ENCODE measurements at regions not wholly inside any gene's neighbourhood (a gene's known extent, or its start where the extent isn't known, plus 50 kb on each side); places are given as distances from the start of the nearest gene placed in this dataset.

GRCh38 chr11:42253156-42253555, 793.7 kb upstream of the LRRC4C start:
- no peaks in the 10 kb centered on the region for H3K4me1 ChIP-seq

GRCh38 chr11:42255906-42256305, 796.5 kb upstream of the LRRC4C start:
- Histone ChIP-seq H3K27ac (no peak overlapping the region), H3K4me1 (no peaks in the 10 kb centered on the region), H3K27me3 (no peaks in the 10 kb centered on the region), H3K36me3 (no peaks in the 10 kb centered on the region), H3K9me3 (no peaks in the 10 kb centered on the region), H3K4me3 (no peak overlapping the region)
- no peak for TF ChIP-seq CTCF (IDR thresholded peaks at IDR 0.05)
- DNase-seq (ENCODE audit: low spot score), result no peak

More at GRCh38 chr11:42253156-42253555, 793.7 kb upstream of the LRRC4C start:
- no peak overlapping the region for H3K4me3 ChIP-seq
- no peak for TF ChIP-seq CTCF (IDR thresholded peaks at IDR 0.05)
- H3K27me3 ChIP-seq, result no peaks in the 10 kb centered on the region
- no peak overlapping the region for H3K27ac ChIP-seq
- DNase-seq (ENCODE audit: low spot score), result no peak
- no peaks in the 10 kb centered on the region for H3K9me3 ChIP-seq
- H3K36me3 ChIP-seq, result no peaks in the 10 kb centered on the region

GRCh38 chr11:42257534-42257933, 798.1 kb upstream of the LRRC4C start:
- Histone ChIP-seq H3K36me3 (no peaks in the 10 kb centered on the region), H3K4me1 (no peaks in the 10 kb centered on the region), H3K27me3 (no peaks in the 10 kb centered on the region), H3K4me3 (no peak overlapping the region), H3K9me3 (no peaks in the 10 kb centered on the region), H3K27ac (no peak overlapping the region)
- no peak for TF ChIP-seq CTCF (IDR thresholded peaks at IDR 0.05)
- no peak for DNase-seq (ENCODE audit: low spot score)

- Histone ChIP-seq H3K4me1 (no peaks in the 10 kb centered on the region), H3K9me3 (no peaks in the 10 kb centered on the region), H3K4me3 (no peak overlapping the region), H3K27ac (no peak overlapping the region), H3K36me3 (no peaks in the 10 kb centered on the region), H3K27me3 (no peaks in the 10 kb centered on the region)
- TF ChIP-seq CTCF (IDR thresholded peaks at IDR 0.05), result no peak
- DNase-seq (ENCODE audit: low spot score), result no peak
Measured at GRCh38 chr11:42265072-42265471, 805.6 kb upstream of the LRRC4C start.

- Histone ChIP-seq H3K4me1 (no peaks in the 10 kb centered on the region), H3K9me3 (peaks cover 2 to 20% of the 10 kb centered on the region in 2 donors), H3K27ac (no peak overlapping the region), H3K36me3 (no peaks in the 10 kb centered on the region), H3K27me3 (no peaks in the 10 kb centered on the region), H3K4me3 (no peak overlapping the region)
- TF ChIP-seq CTCF (IDR thresholded peaks at IDR 0.05), result no peak
- DNase-seq (ENCODE audit: low spot score), result no peak
Measured at GRCh38 chr11:42271306-42271705, 811.9 kb upstream of the LRRC4C start.

GRCh38 chr11:42273977-42274376, 814.5 kb upstream of the LRRC4C start:
- no peaks in the 10 kb centered on the region for H3K27me3 ChIP-seq
- no peak for TF ChIP-seq CTCF (IDR thresholded peaks at IDR 0.05)
- no peak for DNase-seq (ENCODE audit: low spot score)
- peaks cover 5 to 24% of the 10 kb centered on the region in 2 donors for H3K9me3 ChIP-seq
- H3K4me1 ChIP-seq, result no peaks in the 10 kb centered on the region
- no peak overlapping the region for H3K27ac ChIP-seq
- H3K4me3 ChIP-seq, result no peak overlapping the region
- no peaks in the 10 kb centered on the region for H3K36me3 ChIP-seq
